HL-60 (cell line): ENCODE measurements at regions not wholly inside any gene's neighbourhood (a gene's known extent, or its start where the extent isn't known, plus 50 kb on each side); places are given as distances from the start of the nearest gene placed in this dataset.
"Not testable (repeated sequence)": the region's sequence is repeated elsewhere in the genome, so short reads cannot be mapped to it uniquely, and the experiment has no call there.

Experiments
- DNase-seq, 2 experiments: peaks; one replicate each; pipeline ENCODE4 v3.0.0-alpha.2; 2010 to 2020; ENCODE audit warnings: low read depth in 1 of 2, low spot score in 1 of 2
- H3K27ac ChIP-seq: fragments of 250-450 bp; sonication (Bioruptor Pico); replicated peaks from 2 replicates; pipeline ENCODE4 v1.5.1; 2020; ENCODE audit warnings: mild to moderate bottlenecking, moderate library complexity
- H3K27me3 ChIP-seq: fragments of 250-450 bp; sonication (Bioruptor Pico); 2 replicates; pipeline ENCODE4 v1.5.1; 2021; ENCODE audit warnings: mild to moderate bottlenecking, moderate library complexity; ENCODE audit not compliant: insufficient read depth, poor library complexity, severe bottlenecking
- H3K4me3 ChIP-seq: replicated peaks from 2 replicates; pipeline ENCODE4 v1.5.1; 2011; ENCODE audit warnings: mild to moderate bottlenecking, control low read depth, low read length; ENCODE audit not compliant: insufficient read depth
- GABPA ChIP-seq: IDR thresholded peaks from 2 replicates; pipeline ENCODE4 v1.6.1; 2012; ENCODE audit warnings: low read depth
- POLR2AphosphoS5 ChIP-seq: IDR thresholded peaks from 2 replicates; pipeline ENCODE4 v1.6.1; 2012; ENCODE audit warnings: low read depth
- SPI1 ChIP-seq: IDR thresholded peaks from 2 replicates; pipeline ENCODE4 v1.6.1; 2012; ENCODE audit warnings: low read depth, mild to moderate bottlenecking, borderline replicate concordance
- TF ChIP-seq, protein P1 (sequence below): IDR thresholded peaks from 2 replicates; pipeline ENCODE4 v1.6.1; 2012; ENCODE audit warnings: low read depth; ENCODE audit not compliant: insufficient replicate concordance
- TF ChIP-seq, protein P2 (sequence below): IDR thresholded peaks from one replicate; pipeline ENCODE4 v1.5.1; 2011; ENCODE audit warnings: low read length, control low read depth, inconsistent platforms; ENCODE audit not compliant: insufficient read depth

DNA sequence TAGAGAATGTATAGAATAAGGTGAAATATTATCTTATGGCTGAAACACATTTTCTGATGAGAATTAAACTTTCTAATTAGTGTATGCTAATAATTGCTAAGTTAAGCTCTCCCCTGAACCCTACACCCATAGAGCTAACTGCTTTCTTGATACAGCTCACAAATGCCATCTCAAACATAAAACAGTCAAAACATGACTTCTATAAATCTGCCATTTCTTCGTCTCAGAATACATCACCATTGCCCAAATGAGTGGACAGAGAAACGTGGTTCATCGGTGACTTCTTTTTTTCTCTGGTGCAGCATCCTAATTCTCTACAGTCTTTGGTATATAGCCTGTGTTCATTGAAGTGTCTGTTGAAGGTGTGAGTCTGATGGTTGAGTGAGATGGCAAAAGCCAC, 554.6 kb downstream of the NLGN4X start:
- DNase-seq, result no peak
- H3K27ac ChIP-seq, result no peak overlapping the region
- H3K4me3 ChIP-seq, result no peak overlapping the region
- TF ChIP-seq POLR2AphosphoS5 (no peak), SPI1 (no peak), GABPA (no peak)
- TF ChIP-seq, protein P1, sequence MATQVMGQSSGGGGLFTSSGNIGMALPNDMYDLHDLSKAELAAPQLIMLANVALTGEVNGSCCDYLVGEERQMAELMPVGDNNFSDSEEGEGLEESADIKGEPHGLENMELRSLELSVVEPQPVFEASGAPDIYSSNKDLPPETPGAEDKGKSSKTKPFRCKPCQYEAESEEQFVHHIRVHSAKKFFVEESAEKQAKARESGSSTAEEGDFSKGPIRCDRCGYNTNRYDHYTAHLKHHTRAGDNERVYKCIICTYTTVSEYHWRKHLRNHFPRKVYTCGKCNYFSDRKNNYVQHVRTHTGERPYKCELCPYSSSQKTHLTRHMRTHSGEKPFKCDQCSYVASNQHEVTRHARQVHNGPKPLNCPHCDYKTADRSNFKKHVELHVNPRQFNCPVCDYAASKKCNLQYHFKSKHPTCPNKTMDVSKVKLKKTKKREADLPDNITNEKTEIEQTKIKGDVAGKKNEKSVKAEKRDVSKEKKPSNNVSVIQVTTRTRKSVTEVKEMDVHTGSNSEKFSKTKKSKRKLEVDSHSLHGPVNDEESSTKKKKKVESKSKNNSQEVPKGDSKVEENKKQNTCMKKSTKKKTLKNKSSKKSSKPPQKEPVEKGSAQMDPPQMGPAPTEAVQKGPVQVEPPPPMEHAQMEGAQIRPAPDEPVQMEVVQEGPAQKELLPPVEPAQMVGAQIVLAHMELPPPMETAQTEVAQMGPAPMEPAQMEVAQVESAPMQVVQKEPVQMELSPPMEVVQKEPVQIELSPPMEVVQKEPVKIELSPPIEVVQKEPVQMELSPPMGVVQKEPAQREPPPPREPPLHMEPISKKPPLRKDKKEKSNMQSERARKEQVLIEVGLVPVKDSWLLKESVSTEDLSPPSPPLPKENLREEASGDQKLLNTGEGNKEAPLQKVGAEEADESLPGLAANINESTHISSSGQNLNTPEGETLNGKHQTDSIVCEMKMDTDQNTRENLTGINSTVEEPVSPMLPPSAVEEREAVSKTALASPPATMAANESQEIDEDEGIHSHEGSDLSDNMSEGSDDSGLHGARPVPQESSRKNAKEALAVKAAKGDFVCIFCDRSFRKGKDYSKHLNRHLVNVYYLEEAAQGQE, result no peak
- TF ChIP-seq, protein P2, sequence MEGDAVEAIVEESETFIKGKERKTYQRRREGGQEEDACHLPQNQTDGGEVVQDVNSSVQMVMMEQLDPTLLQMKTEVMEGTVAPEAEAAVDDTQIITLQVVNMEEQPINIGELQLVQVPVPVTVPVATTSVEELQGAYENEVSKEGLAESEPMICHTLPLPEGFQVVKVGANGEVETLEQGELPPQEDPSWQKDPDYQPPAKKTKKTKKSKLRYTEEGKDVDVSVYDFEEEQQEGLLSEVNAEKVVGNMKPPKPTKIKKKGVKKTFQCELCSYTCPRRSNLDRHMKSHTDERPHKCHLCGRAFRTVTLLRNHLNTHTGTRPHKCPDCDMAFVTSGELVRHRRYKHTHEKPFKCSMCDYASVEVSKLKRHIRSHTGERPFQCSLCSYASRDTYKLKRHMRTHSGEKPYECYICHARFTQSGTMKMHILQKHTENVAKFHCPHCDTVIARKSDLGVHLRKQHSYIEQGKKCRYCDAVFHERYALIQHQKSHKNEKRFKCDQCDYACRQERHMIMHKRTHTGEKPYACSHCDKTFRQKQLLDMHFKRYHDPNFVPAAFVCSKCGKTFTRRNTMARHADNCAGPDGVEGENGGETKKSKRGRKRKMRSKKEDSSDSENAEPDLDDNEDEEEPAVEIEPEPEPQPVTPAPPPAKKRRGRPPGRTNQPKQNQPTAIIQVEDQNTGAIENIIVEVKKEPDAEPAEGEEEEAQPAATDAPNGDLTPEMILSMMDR, result no peak
- no peaks in the 10 kb centered on the region for H3K27me3 ChIP-seq

DNA sequence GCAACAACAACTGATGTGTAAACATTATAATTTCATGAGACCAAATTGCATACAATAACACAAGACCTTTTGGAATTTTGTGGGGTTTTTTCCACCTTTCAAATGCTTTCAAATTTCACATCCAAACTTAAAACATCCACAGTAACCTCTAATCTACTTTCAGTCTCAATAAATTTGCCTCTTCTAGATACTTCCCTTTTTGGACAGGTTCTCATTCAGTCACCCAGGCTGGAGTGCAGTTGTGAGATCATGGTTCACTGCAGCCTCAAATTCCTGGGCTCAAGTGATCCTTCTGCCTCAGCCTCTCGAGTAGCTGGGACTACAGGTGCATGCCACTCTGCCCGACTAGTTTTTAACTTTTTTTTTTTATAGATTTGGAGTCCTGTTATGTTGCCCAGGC, 556.6 kb downstream of the NLGN4X start:
- Histone ChIP-seq H3K27ac (no peak overlapping the region), H3K27me3 (no peaks in the 10 kb centered on the region), H3K4me3 (no peak overlapping the region)
- DNase-seq, result no peak
- TF ChIP-seq SPI1, result no peak
- TF ChIP-seq GABPA, result no peak
- TF ChIP-seq, protein P1, result no peak
- TF ChIP-seq, protein P2, result no peak
- TF ChIP-seq POLR2AphosphoS5, result no peak

DNA sequence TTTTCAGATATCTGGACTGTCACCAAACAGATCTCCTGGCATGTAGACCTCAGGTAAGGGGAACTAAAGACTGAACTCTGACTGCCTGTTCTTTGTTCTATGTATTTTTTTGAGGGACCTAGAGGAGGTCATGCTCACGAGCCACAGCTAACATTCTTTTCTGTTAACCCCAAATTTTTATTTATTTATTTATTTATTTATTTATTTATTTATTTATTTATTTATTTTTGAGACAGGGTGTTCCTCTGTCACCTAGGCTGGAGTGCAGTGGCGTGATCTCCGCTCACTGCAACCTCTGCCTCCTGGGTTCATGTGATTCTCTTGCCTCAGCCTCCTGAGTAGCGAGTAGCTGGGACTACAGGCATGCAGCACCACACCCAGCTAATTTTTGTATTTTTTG, 562.0 kb downstream of the NLGN4X start:
- not testable (repeated sequence) for DNase-seq, H3K27me3 ChIP-seq, H3K27ac ChIP-seq, H3K4me3 ChIP-seq

DNA sequence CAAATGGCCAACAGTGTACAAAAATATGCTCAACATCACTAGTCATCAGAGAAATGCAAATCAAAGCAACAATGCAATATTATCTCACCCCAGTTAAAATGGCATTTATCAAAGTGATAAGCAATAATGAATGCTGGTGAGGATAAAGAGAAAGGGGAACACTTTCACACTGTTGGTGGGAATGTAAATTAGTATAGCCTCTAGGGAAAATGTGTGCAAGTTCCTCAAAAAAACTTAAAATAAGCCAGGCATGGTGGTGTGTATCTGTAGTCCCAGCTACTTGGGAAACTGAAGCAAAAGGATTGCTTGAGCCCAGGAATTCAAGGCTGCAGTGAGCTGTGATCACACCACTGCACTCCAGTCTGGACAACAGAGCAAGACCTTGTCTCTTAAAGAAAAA, 572.1 kb downstream of the NLGN4X start:
- DNase-seq, result no peak
- TF ChIP-seq SPI1 (no peak), POLR2AphosphoS5 (no peak), GABPA (no peak)
- TF ChIP-seq, protein P2, result no peak
- TF ChIP-seq, protein P1, result no peak
- Histone ChIP-seq H3K27ac (no peak overlapping the region), H3K27me3 (no peaks in the 10 kb centered on the region), H3K4me3 (no peak overlapping the region)
